ENCODE measurements at regions not wholly inside any gene's neighbourhood (a gene's known extent, or its start where the extent isn't known, plus 50 kb on each side); places are given as distances from the start of the nearest gene placed in this dataset.

- H4K91ac ChIP-seq (ENCODE audit: insufficient read length, low read depth, low read length), result no peak overlapping the region
- no peak overlapping the region for H2BK12ac ChIP-seq (ENCODE audit: insufficient read length, low read depth, low read length)
- TF ChIP-seq, protein P1, sequence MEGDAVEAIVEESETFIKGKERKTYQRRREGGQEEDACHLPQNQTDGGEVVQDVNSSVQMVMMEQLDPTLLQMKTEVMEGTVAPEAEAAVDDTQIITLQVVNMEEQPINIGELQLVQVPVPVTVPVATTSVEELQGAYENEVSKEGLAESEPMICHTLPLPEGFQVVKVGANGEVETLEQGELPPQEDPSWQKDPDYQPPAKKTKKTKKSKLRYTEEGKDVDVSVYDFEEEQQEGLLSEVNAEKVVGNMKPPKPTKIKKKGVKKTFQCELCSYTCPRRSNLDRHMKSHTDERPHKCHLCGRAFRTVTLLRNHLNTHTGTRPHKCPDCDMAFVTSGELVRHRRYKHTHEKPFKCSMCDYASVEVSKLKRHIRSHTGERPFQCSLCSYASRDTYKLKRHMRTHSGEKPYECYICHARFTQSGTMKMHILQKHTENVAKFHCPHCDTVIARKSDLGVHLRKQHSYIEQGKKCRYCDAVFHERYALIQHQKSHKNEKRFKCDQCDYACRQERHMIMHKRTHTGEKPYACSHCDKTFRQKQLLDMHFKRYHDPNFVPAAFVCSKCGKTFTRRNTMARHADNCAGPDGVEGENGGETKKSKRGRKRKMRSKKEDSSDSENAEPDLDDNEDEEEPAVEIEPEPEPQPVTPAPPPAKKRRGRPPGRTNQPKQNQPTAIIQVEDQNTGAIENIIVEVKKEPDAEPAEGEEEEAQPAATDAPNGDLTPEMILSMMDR (conservative IDR thresholded peaks at IDR 0.05), result no peak
- H3K9ac ChIP-seq (ENCODE audit: extremely low read depth, insufficient read length, low read length), result no peak overlapping the region
- no peak overlapping the region for H2AK5ac ChIP-seq (ENCODE audit: insufficient read length, low read length)
- H3K79me1 ChIP-seq (ENCODE audit: insufficient read depth, low read depth, low read length, poor library complexity, severe bottlenecking), result no peaks in the 10 kb centered on the region
- H3K27ac ChIP-seq (ENCODE audit: insufficient read length, low read depth, low read length), result no peak overlapping the region
- no peak overlapping the region for H4K8ac ChIP-seq (replicated peaks; ENCODE audit: insufficient read length, low read depth, low read length)
- H3K4me2 ChIP-seq (ENCODE audit: insufficient read depth, insufficient read length, low read length), result no peak overlapping the region
- no peak overlapping the region for H2BK5ac ChIP-seq (ENCODE audit: insufficient read length, low read length)
- H3K4me3 Mint-ChIP-seq, result no peak overlapping the region
- H3K9me3 ChIP-seq (ENCODE audit: control insufficient read depth, low read depth, low read length), result no peaks in the 10 kb centered on the region
- no peaks in the 10 kb centered on the region; a peak in 1 of 7 replicates for H3K36me3 Mint-ChIP-seq (ENCODE audit: insufficient read depth in 1 of 3, low read depth in 3 of 3)
- no peak overlapping the region for H2BK120ac ChIP-seq (ENCODE audit: low read depth, low read length, poor library complexity, severe bottlenecking)
- no peak overlapping the region for H3T11ph ChIP-seq (ENCODE audit: low read length)
- DNase-seq, result no peak
- no peaks in the 10 kb centered on the region; a peak in 1 of 5 replicates for H3K9me3 Mint-ChIP-seq
- H3K4me1 Mint-ChIP-seq, result no peaks in the 10 kb centered on the region
- H3K27me3 ChIP-seq (ENCODE audit: insufficient read depth, low read length), result no peaks in the 10 kb centered on the region
- no peak overlapping the region for H2BK15ac ChIP-seq (ENCODE audit: low read depth, low read length)
- no peak overlapping the region for H3K14ac ChIP-seq (ENCODE audit: insufficient read depth, low read length)
- WGBS (ENCODE audit: extremely low coverage, insufficient read length, low lambda C conversion rate), result no CpG with 5 or more reads among the region's 8 CpGs
- no peak overlapping the region for H3K4ac ChIP-seq (ENCODE audit: low read depth, low read length)
- no peak overlapping the region for H4K5ac ChIP-seq (ENCODE audit: insufficient read length, low read depth, low read length)
- H3K27ac Mint-ChIP-seq, result no peak overlapping the region
- no peaks in the 10 kb centered on the region for H4K20me1 ChIP-seq (ENCODE audit: control insufficient read depth, insufficient read depth, insufficient read length)
- no peak overlapping the region for H2BK20ac ChIP-seq (ENCODE audit: low read depth, low read length, poor library complexity, severe bottlenecking)
- H3K4me1 ChIP-seq (ENCODE audit: insufficient read depth, low read length), result no peaks in the 10 kb centered on the region
- H3K23me2 ChIP-seq (ENCODE audit: insufficient read length, low read depth, low read length, poor library complexity, severe bottlenecking), result no peaks in the 10 kb centered on the region
- H3K79me2 ChIP-seq (ENCODE audit: insufficient read depth, low read length), result no peaks in the 10 kb centered on the region
- H3K27me3 Mint-ChIP-seq (ENCODE audit: low read depth), result no peaks in the 10 kb centered on the region
- no peak overlapping the region for H2AFZ ChIP-seq (ENCODE audit: low read length)
- no peak overlapping the region for H3K18ac ChIP-seq (ENCODE audit: insufficient read length, low read depth, low read length)
- H3K23ac ChIP-seq (ENCODE audit: insufficient read length, low read depth, low read length), result no peak overlapping the region
- no peak overlapping the region for H3K56ac ChIP-seq (ENCODE audit: insufficient read length, low read depth, low read length)
Observed at GRCh38 chr2:212841460-212841859, 302.9 kb upstream of the ERBB4 start.
